ENCODE measurements at regions not wholly inside any gene's neighbourhood (a gene's known extent, or its start where the extent isn't known, plus 50 kb on each side); places are given as distances from the start of the nearest gene placed in this dataset.

DNA sequence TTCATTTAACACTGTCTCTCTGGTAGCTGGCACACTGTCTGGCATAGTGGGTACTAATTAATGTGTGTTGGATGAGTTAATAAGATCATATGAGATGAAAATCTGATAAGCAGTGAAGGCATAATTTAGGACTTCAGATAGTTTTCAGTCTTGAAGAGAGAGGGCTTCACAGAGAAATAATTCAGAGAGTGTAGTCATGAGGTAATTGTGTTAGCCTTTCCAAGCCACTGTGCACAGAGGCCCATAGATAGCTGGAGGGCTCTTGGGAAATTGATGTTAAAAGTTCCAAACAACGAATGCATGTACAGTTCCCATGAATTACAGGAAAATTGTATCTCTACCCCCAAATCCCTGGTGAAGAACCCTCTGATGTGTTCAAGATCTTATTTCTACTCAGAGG is 133.8 kb upstream of the HMGA2 start:
- TF ChIP-seq, protein P1, sequence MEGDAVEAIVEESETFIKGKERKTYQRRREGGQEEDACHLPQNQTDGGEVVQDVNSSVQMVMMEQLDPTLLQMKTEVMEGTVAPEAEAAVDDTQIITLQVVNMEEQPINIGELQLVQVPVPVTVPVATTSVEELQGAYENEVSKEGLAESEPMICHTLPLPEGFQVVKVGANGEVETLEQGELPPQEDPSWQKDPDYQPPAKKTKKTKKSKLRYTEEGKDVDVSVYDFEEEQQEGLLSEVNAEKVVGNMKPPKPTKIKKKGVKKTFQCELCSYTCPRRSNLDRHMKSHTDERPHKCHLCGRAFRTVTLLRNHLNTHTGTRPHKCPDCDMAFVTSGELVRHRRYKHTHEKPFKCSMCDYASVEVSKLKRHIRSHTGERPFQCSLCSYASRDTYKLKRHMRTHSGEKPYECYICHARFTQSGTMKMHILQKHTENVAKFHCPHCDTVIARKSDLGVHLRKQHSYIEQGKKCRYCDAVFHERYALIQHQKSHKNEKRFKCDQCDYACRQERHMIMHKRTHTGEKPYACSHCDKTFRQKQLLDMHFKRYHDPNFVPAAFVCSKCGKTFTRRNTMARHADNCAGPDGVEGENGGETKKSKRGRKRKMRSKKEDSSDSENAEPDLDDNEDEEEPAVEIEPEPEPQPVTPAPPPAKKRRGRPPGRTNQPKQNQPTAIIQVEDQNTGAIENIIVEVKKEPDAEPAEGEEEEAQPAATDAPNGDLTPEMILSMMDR (IDR thresholded peaks at IDR 0.05), result no peak
- TF ChIP-seq POLR2A (IDR thresholded peaks at IDR 0.05), result no peak

Data from body of pancreas (tissue), 4 donors.